GM12878 (cell line): ENCODE measurements at regions not wholly inside any gene's neighbourhood (a gene's known extent, or its start where the extent isn't known, plus 50 kb on each side); places are given as distances from the start of the nearest gene placed in this dataset.

Source experiments
- ATAC-seq: fragments of 200-7000 bp; cut with Tn5 transposase; 3 replicates; pipeline ENCODE4 v1.9.1; 2020; ENCODE audit warnings: mild to moderate bottlenecking, moderate library complexity
- BruUV-seq: library from RNA; stranded (reverse); fragments of 400-500 nt; replicated peaks from 2 replicates; lab custom pipeline; 2021; lab: Mats Ljungman, UMichigan
- CTCF ChIA-PET: fragments of 300-600 bp; sonication (Branson Sonifier 250); formaldehyde crosslinking; extraction: SDS; loops from one replicate; lab custom pipeline; 2021; ENCODE audit warnings: inconsistent platforms; lab: Yijun Ruan, JAX
- POLR2A ChIA-PET: fragments of 350-600 bp; formaldehyde crosslinking; extraction: SDS; loops from one replicate; lab custom pipeline; 2021; ENCODE audit warnings: inconsistent platforms; lab: Charles Lee
- RAD21 ChIA-PET: fragments of 300-600 bp; sonication (Branson Sonifier 250); formaldehyde crosslinking; loops from one replicate; lab custom pipeline; 2023; ENCODE audit warnings: antibody characterized with exemption; ENCODE audit not compliant: unreplicated experiment; lab: Charles Lee
- SMC1A ChIA-PET: fragments of 300-600 bp; sonication (Branson Sonifier 250); formaldehyde crosslinking; loops from one replicate; lab custom pipeline; 2023; ENCODE audit not compliant: unreplicated experiment, uncharacterized antibody; lab: Charles Lee
- DNase-seq: peaks from one replicate; pipeline ENCODE4 v3.0.0-alpha.2; 2011; ENCODE audit warnings: low read depth, low spot score
- FAIRE-seq: peaks from 3 replicates; lab custom pipeline; 2011; peaks lifted over from hg19 to GRCh38; lab: Jason Lieb, UNC
- H2AFZ ChIP-seq: 2 replicates; pipeline ENCODE4 v1.6.0; 2011; ENCODE audit warnings: low read depth, low read length, control low read depth; ENCODE audit not compliant: control insufficient read depth
- H3K27ac ChIP-seq: 2 replicates; pipeline ENCODE4 v1.5.1; 2011; ENCODE audit warnings: control low read depth; ENCODE audit not compliant: control insufficient read depth, insufficient read depth
- H3K27me3 ChIP-seq, 2 experiments: replicated peaks in 1 of 2; 2 replicates each; pipeline versions ENCODE4 v1.6.0 to v1.6.1; 2011; ENCODE audit warnings: low read length in 1 of 2; ENCODE audit not compliant: control insufficient read depth in 2 of 2, insufficient read depth in 2 of 2
- H3K36me3 ChIP-seq, 2 experiments: 2 replicates each; pipeline ENCODE4 v1.5.1; 2011; ENCODE audit warnings: low read length in 1 of 2; ENCODE audit not compliant: control insufficient read depth in 2 of 2, insufficient read depth in 2 of 2
- H3K4me1 ChIP-seq: 2 replicates; pipeline ENCODE4 v1.6.1; 2011; ENCODE audit warnings: mild to moderate bottlenecking, low read length, moderate library complexity, mixed read lengths; ENCODE audit not compliant: control insufficient read depth, insufficient read depth
- H3K4me2 ChIP-seq: 2 replicates; pipeline ENCODE4 v1.6.0; 2011; ENCODE audit warnings: control low read depth; ENCODE audit not compliant: control insufficient read depth, insufficient read depth
- H3K4me3 ChIP-seq: fragments of 200-600 bp; sonication (generic); 2 replicates; pipeline ENCODE4 v1.5.1; 2016
- H3K79me2 ChIP-seq: 2 replicates; pipeline ENCODE4 v1.6.0; 2011; ENCODE audit warnings: low read length; ENCODE audit not compliant: control insufficient read depth, insufficient read depth
- H3K9ac ChIP-seq: 2 replicates; pipeline ENCODE4 v1.8.0; 2011; ENCODE audit warnings: low read length, control low read depth, mixed read lengths; ENCODE audit not compliant: control insufficient read depth, insufficient read depth
- H3K9me3 ChIP-seq: replicated peaks from 3 replicates; pipeline ENCODE4 v1.5.1; 2011; ENCODE audit warnings: mild to moderate bottlenecking, low read length; ENCODE audit not compliant: control insufficient read depth, insufficient read depth
- H4K20me1 ChIP-seq: 2 replicates; pipeline ENCODE4 v1.6.0; 2011; ENCODE audit not compliant: control insufficient read depth, insufficient read depth
- EED ChIP-seq: sonication (generic); IDR thresholded peaks from 2 replicates; pipeline ENCODE4 v1.6.1; 2016; ENCODE audit warnings: antibody characterized with exemption, low read depth
- SKIL ChIP-seq: fragments of 450-650 bp; IDR thresholded peaks from 2 replicates; pipeline ENCODE4 v1.6.1; 2017; ENCODE audit warnings: mild to moderate bottlenecking, low read depth, inconsistent platforms; ENCODE audit not compliant: poor library complexity, severe bottlenecking
- WGBS: methylation state at CpG from one replicate; pipeline ENCODE4 v1.1.6; 2016; ENCODE audit warnings: low lambda C conversion rate; ENCODE audit not compliant: insufficient replicate concordance, insufficient coverage; ENCODE audit errors: missing lambda C conversion rate; 5-methylcytosine and 5-hydroxymethylcytosine counted together
- in situ Hi-C: fragments of 300-500 bp; cut with MboI; formaldehyde crosslinking; loops from 9 replicates; pipeline ENCODE4 v1.14.3; 2018; ENCODE audit warnings: mixed read lengths
- intact Hi-C: fragments of 100-400 bp; cut with micrococcal nuclease; formaldehyde crosslinking; loops from one replicate; pipeline ENCODE4 v1.14.2; 2022; ENCODE audit not compliant: unreplicated experiment
- TF ChIP-seq, protein P1 (sequence below): fragments of 450-650 bp; IDR thresholded peaks from 2 replicates; pipeline ENCODE4 v1.6.1; 2017; ENCODE audit warnings: antibody characterized with exemption, mild to moderate bottlenecking, moderate library complexity

- in situ Hi-C loops (no loop called here), intact Hi-C loops (no loop called here)
- CTCF ChIA-PET: interaction anchor here (0.7 to 2.2 kb wide), 2 partner anchors 28 to 35 kb away, joined by 3 to 5 read pairs; no protein-coding TSS in a partner anchor
- no peaks in the 10 kb centered on the region for H3K36me3 ChIP-seq
- no peak overlapping the region for H3K4me3 ChIP-seq
- no peaks in the 10 kb centered on the region for H3K79me2 ChIP-seq
- no peaks in the 10 kb centered on the region for H4K20me1 ChIP-seq
- no peak for DNase-seq
- 95% methylated on average over 1 of the region's 1 CpG for WGBS
- TF ChIP-seq, protein P1, sequence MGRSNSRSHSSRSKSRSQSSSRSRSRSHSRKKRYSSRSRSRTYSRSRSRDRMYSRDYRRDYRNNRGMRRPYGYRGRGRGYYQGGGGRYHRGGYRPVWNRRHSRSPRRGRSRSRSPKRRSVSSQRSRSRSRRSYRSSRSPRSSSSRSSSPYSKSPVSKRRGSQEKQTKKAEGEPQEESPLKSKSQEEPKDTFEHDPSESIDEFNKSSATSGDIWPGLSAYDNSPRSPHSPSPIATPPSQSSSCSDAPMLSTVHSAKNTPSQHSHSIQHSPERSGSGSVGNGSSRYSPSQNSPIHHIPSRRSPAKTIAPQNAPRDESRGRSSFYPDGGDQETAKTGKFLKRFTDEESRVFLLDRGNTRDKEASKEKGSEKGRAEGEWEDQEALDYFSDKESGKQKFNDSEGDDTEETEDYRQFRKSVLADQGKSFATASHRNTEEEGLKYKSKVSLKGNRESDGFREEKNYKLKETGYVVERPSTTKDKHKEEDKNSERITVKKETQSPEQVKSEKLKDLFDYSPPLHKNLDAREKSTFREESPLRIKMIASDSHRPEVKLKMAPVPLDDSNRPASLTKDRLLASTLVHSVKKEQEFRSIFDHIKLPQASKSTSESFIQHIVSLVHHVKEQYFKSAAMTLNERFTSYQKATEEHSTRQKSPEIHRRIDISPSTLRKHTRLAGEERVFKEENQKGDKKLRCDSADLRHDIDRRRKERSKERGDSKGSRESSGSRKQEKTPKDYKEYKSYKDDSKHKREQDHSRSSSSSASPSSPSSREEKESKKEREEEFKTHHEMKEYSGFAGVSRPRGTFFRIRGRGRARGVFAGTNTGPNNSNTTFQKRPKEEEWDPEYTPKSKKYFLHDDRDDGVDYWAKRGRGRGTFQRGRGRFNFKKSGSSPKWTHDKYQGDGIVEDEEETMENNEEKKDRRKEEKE: no peak
- TF ChIP-seq EED: no peak
- TF ChIP-seq SKIL: no peak
- H3K4me2 ChIP-seq: no peak overlapping the region
- H3K27ac ChIP-seq: no peak overlapping the region
- H3K9me3 ChIP-seq: no peaks in the 10 kb centered on the region
- no peak for ATAC-seq
- no peaks in the 10 kb centered on the region for H3K4me1 ChIP-seq
- FAIRE-seq: no peak
- POLR2A ChIA-PET: no interaction called here
- RAD21 ChIA-PET: interaction anchor here (2.4 kb wide), 1 partner anchor 252 kb away, joined by 6 read pairs; no protein-coding TSS in a partner anchor
- no peak overlapping the region for H3K9ac ChIP-seq
- H2AFZ ChIP-seq: no peak overlapping the region
- SMC1A ChIA-PET: interaction anchor here (0.8 to 1.1 kb wide), 2 partner anchors 9 to 229 kb away, joined by 3 to 5 read pairs; no protein-coding TSS in a partner anchor
- no peaks in the 10 kb centered on the region for H3K27me3 ChIP-seq
- no TSS peak for BruUV-seq
Observed at GRCh38 chr18:34094148-34094547, 130.6 kb downstream of the NOL4 start.
